ENCODE measurements at regions not wholly inside any gene's neighbourhood (a gene's known extent, or its start where the extent isn't known, plus 50 kb on each side); places are given as distances from the start of the nearest gene placed in this dataset.
"Not testable (repeated sequence)": the region's sequence is repeated elsewhere in the genome, so short reads cannot be mapped to it uniquely, and the experiment has no call there.

DNA sequence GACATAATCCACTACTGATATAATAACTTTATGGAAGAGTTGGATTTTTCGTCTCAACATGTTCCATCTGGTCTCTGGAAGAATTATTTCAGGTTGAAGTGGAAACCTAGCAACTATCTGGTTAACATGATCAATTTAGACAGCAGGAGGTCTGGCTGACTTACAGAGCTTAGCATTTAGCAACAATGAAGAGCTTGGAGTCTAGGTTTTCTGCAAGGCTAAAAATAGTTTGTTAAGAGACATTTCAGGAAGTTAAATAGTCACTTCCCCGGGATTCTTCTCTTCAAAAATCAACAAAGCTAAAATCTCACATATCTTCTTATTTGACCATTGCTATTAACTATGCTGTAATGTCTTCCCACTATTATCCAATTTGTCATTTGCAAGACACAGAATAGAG, 418.6 kb upstream of the DIPK2B start:
- ATAC-seq (no peak), DNase-seq (ENCODE audit: low spot score) (no peak)
- intact Hi-C loops (cut with DNase I) = loop anchor here (10.0 kb wide), 1 partner anchor 56 kb away; no protein-coding TSS in a partner anchor

DNA sequence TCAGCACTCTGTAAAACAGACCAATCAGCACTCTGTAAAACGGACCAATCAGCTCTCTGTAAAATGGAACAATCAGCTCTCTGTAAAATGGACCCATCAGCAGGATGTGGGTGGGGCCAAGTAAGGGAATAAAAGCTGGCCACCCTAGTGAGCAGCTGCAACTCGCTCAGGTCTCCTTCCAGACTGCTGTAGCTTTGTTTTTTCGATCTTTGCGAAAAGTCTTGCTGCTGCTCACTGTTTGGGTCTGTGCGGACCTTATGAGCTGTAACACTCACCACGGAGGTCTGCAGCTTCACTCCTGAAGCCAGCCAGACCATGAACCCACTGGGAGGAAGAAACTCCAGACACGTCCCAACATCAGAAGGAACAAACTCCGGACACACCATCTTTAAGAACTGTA, 414.9 kb upstream of the DIPK2B start:
- intact Hi-C loops (cut with DNase I) = loop anchor here (10.0 kb wide), 1 partner anchor 59 kb away; no protein-coding TSS in a partner anchor
- DNase-seq (ENCODE audit: low spot score) = not testable (repeated sequence)

DNA sequence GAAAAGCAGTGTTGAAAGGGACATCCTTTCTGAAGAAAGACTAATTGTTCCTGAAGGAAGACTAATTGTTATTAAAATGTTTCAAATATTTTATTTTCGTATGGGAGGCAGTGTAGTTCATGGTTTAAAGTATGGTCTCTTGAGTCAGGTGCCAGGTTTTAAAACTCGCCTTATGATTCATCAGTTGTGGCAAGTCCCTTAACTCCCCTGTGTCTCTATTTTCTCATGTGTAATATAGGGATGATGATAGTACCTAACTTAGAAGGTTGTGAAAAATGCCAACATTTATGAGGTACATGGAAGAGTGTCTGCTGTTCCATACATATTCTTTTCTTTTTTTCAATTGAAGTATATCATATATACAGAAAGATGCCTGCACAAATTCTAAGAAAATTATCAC, 414.2 kb upstream of the DIPK2B start:
- ATAC-seq (no peak), DNase-seq (ENCODE audit: low spot score) (no peak)
- intact Hi-C loops (cut with DNase I) = loop anchor here (10.0 kb wide), 1 partner anchor 60 kb away; no protein-coding TSS in a partner anchor

More for the DNA sequence above, 414.9 kb upstream of the DIPK2B start:
- not testable (repeated sequence) for ATAC-seq

DNA sequence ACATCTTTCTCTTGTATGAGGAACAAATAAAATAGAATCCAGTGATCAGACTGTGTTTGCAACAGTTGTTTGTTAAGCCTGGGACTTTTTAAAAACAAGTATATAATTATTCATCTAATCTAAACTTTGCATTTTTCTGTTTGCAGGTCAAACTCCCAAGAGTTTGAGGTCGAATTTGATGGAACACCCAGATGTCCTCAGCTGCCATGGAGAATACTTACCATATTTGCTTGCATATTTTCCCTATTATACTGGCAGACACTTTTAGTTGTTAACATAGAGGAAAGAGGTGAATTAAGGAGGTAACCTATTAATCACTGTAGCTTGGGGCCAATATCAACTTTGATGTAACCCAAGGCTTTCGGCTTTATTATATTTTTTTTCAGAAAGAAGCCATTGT, 401.5 kb upstream of the DIPK2B start:
- no peak for ATAC-seq

DNA sequence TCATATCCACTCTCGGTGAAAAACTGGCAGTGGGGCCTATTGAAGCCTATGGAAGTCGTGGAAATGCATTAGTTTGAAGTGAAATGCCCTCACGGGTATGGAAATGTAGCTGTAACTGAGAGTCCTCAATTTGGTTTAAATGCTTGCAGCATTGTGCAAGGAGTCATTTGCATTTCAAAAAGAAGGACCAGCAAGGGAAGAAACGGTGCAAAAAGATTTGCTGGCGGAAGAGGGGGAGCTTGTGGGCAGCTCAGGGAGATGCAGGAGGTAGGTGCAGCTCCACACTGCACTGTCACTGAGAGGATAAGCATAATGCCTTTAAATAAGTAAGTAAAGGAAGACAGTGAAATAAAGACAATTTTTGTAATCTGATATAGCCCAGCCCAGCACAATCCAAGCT, 400.4 kb upstream of the DIPK2B start:
- ATAC-seq (no peak), DNase-seq (ENCODE audit: low spot score) (no peak)
- intact Hi-C loops (cut with DNase I) = no loop called here

More for the DNA sequence above, 401.5 kb upstream of the DIPK2B start:
- DNase-seq (ENCODE audit: low spot score) = no peak
- intact Hi-C loops (cut with DNase I) = no loop called here

DNA sequence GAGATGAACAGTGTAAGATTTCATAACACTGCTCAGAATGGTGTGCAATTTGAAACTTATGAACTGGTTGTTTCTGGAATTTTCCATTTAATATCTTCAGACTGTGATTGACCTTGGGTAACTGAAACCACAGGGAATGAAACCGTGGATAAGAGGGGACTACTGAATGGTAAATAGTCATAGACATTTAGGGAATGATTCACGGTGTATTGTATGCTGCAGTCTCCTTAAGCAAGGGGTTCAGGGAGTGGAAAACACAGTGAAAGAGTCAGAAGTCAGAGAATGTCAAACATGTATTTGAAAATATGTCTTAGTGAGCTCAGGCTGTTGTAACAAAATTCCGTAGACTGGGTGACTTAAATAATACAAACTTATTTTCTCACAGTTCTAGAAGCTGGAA, 398.2 kb upstream of the DIPK2B start:
- ATAC-seq (no peak), DNase-seq (ENCODE audit: low spot score) (no peak)
- intact Hi-C loops (cut with DNase I) = no loop called here

DNA sequence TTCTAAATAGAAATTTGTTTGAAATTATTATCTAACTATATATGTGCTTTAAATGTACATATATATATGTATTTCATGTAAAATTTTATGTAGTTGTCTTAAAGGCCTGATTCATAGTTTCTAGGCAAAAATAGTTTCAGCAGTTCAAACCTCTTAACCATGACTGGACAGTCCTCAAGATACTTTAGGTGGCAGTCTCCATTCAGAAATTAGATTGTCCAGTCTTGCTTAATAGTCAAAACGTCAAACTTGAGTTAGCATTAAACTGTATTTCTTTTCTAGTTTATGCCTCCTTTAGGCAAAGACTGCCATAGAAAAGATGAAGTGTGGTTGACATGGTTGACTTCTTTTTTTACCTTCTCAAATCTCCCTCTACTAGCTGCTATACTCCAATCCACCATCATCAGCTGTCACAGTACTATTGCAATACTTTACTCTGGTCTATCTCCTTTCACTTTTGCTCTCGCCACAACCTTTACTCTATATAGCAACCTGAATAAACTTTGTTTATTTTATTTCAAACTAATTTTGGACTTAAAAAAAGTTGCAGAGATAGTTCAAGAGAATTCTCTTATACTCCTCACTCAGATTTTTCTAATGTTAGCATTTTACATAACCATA, 395.6 kb upstream of the DIPK2B start:
- intact Hi-C loops (cut with DNase I) = no loop called here
- DNase-seq (ENCODE audit: low spot score) = no peak
- no peak for ATAC-seq

DNA sequence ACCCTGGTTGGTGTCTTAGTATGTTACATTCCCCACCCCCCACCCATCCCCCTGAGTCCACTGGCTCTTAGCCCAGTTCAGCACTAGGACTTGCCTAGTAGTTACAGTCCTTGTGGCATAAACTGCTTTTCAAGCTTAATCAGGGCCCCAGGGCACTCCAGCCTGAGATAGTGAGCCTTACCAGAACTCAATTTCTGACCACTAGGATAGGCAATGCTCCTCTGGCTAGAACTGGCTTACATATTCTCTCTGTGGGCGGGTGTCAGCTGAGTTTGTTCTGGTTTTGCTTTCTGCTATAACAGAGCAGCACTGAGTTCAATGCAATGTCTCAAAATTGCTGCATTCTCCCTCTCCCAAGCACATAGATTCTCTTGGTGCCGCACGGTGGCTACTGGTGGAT, 391.4 kb upstream of the DIPK2B start:
- ATAC-seq = no peak
- intact Hi-C loops (cut with DNase I) = no loop called here
- DNase-seq (ENCODE audit: low spot score) = no peak

DNA sequence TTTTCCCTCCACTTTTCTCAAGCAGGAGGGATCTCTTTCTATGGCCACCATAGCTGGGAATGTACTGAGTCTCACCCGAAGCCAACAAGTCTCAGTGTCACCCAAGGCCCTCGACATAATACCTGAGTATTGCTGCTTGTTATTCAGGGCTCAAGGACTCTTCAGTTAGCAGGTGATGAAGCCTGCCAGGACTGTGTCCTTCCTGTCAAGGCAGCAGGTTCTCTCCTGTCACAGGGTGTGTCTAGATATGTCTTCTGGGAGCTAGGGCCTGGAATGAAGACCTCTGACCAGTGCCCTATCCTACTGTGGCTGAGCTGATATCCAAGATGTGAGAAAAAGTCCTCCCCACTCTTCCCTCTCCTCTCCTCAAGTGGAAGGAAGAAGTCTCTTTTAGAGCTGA, 391.0 kb upstream of the DIPK2B start:
- intact Hi-C loops (cut with DNase I) = no loop called here
- no peak for ATAC-seq
- DNase-seq (ENCODE audit: low spot score) = no peak

DNA sequence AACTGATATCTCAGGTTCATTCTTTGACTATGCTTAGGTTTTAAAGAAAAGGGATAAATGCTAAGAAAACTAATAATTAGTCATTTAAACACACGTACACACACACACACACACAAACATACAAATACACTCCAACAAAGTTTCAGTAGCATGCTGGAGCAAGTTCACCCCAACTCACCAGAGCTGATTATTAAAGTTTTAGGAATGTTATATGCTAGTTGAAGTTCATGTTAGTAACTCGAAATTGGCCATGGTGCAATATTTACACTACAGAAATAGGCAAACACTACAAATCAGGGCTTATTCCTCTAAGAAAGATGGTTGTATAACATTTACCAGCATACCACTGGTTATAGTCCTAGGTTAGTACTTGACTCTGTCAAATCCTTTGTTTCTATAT, 384.0 kb upstream of the DIPK2B start:
- no peak for ATAC-seq
- DNase-seq (ENCODE audit: low spot score) = no peak
- intact Hi-C loops (cut with DNase I) = no loop called here

DNA sequence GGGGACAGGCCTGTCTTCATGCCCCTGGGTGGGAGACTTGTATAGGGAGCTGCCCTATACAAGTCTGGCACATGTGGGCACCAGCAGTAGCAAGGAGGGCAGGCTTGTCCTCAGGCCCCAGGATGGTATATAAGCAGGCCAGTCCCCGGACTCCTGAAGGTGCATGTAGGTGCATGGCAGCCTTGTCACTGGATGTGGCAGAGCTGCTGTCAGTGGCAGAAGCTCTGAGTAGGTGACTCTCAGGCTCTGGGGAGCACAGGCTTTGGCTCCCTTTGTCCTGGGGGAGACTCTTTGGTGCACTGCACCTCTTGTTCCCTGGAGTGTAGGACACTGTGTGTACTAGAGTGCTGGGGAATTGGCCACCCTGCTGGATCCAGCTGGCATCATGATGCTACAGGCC, 376.7 kb upstream of the DIPK2B start:
- no peak for ATAC-seq
- intact Hi-C loops (cut with DNase I) = no loop called here

DNA sequence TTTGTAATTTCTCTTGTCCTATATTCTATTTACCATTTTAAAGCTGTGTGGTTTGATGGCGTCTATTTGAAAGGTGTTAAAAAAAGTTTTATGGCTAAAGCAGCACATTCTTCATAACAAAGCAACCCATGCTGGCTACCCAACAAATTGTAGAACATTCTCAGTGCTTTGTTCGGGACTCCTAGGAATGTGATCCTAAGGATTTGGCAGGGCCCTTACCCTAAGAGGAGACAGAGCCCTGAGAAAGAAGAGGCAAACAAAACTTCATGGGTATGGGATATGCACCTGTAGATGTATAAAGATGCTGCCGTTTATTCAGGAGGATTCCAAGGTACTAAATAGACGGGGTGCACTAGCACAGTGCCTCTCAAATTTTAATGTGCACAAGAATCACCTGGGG, 370.8 kb upstream of the DIPK2B start:
- intact Hi-C loops (cut with DNase I) = no loop called here
- no peak for DNase-seq (ENCODE audit: low spot score)
- no peak for ATAC-seq

More for the DNA sequence above, 376.7 kb upstream of the DIPK2B start:
- no peak for DNase-seq (ENCODE audit: low spot score)

DNA sequence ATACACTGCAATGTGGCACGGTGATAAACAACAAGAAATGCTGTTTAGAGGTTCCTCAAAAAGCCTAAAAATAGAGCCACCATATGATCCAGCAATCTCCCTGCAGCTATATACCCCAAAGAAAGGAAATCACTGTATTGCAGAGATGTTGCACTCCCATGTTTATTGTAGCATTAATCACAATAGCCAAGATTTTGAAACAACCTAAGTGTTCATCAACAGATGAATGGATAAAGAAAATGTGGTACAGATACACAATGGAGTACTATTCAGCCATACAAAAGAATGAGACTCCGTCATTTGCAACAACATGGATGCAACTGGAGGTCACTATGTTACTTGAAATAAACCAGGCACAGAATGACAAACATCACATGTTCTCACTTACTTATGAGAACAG, 365.8 kb upstream of the DIPK2B start:
- DNase-seq (ENCODE audit: low spot score) = no peak
- no peak for ATAC-seq
- intact Hi-C loops (cut with DNase I) = no loop called here

DNA sequence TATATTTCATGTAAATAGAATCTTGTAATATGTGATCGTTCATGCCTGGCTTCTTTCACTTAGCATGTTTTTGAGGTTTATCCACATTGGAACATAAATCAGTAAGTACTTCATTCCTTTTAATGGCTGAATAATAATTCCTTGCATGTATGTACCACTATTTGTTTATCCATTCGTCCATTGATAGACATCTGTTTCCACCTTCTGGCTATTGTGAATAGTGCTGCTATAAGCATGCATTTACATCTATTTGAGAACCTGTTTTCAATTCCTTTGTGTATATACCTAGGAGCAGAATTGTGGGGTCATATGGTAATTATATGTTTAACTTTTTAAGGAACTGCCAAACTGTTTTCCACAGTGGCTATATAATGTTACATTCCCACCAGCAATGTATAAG, 356.7 kb upstream of the DIPK2B start:
- intact Hi-C loops (cut with DNase I) = no loop called here
- ATAC-seq = no peak
- no peak for DNase-seq (ENCODE audit: low spot score)

DNA sequence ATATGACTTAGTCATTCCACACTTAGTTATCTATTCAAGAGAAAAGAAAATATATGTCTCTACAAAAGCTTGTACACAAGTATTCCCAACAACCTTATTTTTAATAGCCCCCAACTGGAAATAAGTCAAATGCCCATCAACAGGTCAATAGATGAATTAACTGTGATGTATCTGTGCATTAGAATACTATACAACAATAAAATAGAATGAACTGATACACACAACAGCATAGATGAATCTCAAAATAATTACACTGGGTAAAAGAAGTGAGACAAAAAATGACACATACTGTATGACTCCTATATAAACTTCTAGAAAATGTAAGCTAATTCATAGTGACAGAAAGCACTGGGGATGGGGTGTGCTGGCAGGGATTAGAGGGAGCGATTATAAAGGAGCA, 354.1 kb upstream of the DIPK2B start:
- ATAC-seq (no peak), DNase-seq (ENCODE audit: low spot score) (no peak)
- intact Hi-C loops (cut with DNase I) = no loop called here

DNA sequence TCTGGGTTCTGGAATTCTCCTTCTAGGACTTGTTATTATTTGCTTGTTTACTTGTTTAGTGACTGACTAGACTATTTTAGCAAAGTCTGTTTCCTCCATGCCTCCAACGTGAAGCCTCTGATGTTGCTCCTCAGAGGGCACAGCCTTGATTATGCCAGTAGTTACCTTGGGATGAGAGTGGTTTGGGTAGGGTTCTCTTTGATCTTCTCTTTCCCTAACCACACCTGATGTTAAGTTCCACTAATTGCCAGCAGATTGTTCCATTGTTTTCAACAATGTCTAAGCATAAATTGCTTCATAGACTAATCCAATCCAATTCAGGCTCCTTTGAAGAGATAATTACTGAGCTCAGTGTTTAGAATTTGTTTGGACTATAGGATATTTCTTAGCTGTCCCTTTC, 352.7 kb upstream of the DIPK2B start:
- intact Hi-C loops (cut with DNase I) = no loop called here
- ATAC-seq (no peak), DNase-seq (ENCODE audit: low spot score) (no peak)

DNA sequence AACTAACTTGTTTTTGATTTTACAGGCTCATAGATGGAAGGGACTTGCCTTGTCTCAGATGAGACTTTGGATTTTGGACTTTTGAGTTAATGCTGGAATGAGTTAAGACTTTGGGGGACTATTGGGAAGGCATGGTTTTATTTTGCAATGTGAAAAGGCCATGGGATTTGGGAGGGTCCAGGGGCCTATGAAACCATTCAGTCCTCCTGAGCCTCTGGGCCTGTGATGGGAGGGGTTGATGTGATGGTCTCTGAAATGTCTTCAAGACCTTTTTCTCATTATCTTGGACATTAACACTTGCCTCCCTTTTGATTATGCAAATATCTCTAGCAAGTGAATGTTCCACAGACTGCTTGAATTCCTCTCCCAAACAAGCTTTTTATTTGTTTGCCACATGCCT, 346.0 kb upstream of the DIPK2B start:
- intact Hi-C loops (cut with DNase I); DNase-seq (ENCODE audit: low spot score); ATAC-seq: not testable (repeated sequence)

DNA sequence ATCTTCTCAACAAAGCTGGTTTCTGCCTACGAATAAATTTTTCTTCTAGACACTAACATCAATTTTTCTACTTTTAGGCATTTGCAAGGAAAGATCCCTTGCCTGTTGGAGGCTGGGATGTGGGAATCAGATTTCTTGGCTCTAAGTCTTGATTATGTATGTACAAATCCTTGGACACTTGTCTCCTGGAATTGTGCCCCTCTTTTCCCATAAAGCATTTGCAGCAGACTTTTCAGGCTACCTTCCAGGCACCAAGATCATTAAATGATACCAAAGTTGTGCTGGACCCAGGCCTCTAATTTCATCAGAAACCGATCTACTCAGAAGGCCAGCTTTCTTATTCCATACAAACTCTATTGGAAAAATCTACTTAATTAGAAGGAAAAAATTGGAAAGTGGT, 339.5 kb upstream of the DIPK2B start:
- ATAC-seq (no peak), DNase-seq (ENCODE audit: low spot score) (no peak)
- intact Hi-C loops (cut with DNase I) = no loop called here

DNA sequence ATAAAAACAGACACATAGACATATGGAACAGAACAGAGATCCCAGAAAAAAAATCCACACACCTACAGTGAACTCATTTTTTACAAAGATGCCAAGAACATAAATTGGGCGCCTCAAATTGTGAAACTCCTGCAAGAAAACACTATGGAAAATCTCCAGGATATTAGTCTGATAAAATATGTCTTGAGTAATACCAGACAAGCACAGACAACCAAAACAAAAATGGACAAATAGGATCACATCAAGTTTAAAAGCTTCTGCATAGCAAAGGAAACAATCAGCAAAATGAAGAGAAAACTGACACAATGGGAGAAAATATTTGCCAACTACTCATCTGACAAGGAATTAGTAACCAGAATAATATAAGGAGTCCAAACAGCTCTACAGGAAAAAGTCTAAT, 337.3 kb upstream of the DIPK2B start:
- DNase-seq (ENCODE audit: low spot score) (no peak), ATAC-seq (no peak)
- intact Hi-C loops (cut with DNase I) = no loop called here

DNA sequence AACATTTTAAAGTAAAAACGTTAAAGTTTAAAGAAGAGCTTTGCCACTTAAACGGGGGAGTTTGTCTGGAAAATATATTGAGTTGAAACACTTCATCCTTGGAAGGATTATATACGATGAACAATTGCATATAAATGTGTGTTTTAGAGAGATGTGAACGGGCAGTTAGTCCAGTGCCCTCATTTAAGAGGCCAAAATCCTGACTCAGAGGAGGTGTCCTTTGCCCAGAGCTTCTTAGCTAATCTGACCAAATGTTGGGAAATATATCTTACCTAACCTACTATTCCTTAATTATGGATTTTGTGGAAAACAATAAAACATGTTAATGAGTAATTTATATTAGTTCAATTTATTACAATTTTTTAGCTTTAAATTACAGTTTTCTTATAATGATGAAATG, 327.2 kb upstream of the DIPK2B start:
- intact Hi-C loops (cut with DNase I) = no loop called here

DNA sequence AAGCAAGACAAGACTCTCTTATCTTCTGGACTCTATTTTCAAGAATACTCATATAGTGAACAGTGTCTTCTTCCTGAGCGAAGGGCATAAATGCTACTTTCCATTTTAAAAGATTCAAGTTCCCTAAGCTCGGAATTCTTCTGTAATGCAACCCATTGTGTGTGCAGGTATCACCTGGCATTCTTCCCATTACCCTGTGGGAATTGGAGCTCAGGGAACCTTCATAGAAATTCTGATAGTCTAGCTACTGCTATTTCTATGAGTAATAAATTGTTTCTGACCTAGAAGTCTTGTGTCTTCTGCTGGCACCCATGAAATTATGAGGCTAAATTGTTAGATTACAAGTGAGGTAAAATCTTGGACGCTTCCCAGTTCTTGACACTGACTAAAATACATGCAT, 324.1 kb upstream of the DIPK2B start:
- no peak for DNase-seq (ENCODE audit: low spot score)
- no peak for ATAC-seq
- intact Hi-C loops (cut with DNase I) = no loop called here

More for the DNA sequence above, 327.2 kb upstream of the DIPK2B start:
- no peak for ATAC-seq
- no peak for DNase-seq (ENCODE audit: low spot score)

All from sciatic nerve (tissue), 2 donors.